Subcutaneous abdominal adipose tissue (tissue), 5 donors: ENCODE measurements at regions not wholly inside any gene's neighbourhood (a gene's known extent, or its start where the extent isn't known, plus 50 kb on each side); places are given as distances from the start of the nearest gene placed in this dataset.

ENCODE experiments used
- H3K27ac ChIP-seq: one replicate; pipeline ENCODE4 v1.7.0; 2013; ENCODE audit warnings: low read depth, mild to moderate bottlenecking, inconsistent platforms, low read length, moderate library complexity
- H3K27me3 ChIP-seq, 5 donors: one replicate each; pipeline ENCODE4 v1.7.0; 2013; ENCODE audit warnings: low read length in 5 of 5, inconsistent platforms in 1 of 5; ENCODE audit not compliant: control insufficient read depth in 5 of 5, insufficient read depth in 4 of 5
- H3K36me3 ChIP-seq, 5 donors: one replicate each; pipeline ENCODE4 v1.7.0; 2013; ENCODE audit warnings: low read length in 5 of 5; ENCODE audit not compliant: control insufficient read depth in 5 of 5, insufficient read depth in 5 of 5
- H3K4me1 ChIP-seq, 5 donors: one replicate each; pipeline ENCODE4 v1.7.0; 2013; ENCODE audit warnings: low read length in 5 of 5, mild to moderate bottlenecking in 3 of 5, moderate library complexity in 1 of 5; ENCODE audit not compliant: control insufficient read depth in 5 of 5, insufficient read depth in 5 of 5
- H3K4me3 ChIP-seq, 5 donors: one replicate each; pipeline ENCODE4 v1.7.0; 2013; ENCODE audit warnings: low read length in 5 of 5, low read depth in 1 of 5
- H3K9ac ChIP-seq, 5 donors: one replicate each; pipeline ENCODE4 v1.7.0; 2013; ENCODE audit warnings: low read length in 5 of 5, mild to moderate bottlenecking in 4 of 5, moderate library complexity in 3 of 5
- H3K9me3 ChIP-seq, 5 donors: one replicate each; pipeline ENCODE4 v1.7.0; 2013; ENCODE audit warnings: low read length in 5 of 5; ENCODE audit not compliant: control insufficient read depth in 5 of 5
- donor health status: healthy.
- donor health status: healthy.
- donor health status: healthy.
- donor health status: healthy.
- donor health status: healthy.

DNA sequence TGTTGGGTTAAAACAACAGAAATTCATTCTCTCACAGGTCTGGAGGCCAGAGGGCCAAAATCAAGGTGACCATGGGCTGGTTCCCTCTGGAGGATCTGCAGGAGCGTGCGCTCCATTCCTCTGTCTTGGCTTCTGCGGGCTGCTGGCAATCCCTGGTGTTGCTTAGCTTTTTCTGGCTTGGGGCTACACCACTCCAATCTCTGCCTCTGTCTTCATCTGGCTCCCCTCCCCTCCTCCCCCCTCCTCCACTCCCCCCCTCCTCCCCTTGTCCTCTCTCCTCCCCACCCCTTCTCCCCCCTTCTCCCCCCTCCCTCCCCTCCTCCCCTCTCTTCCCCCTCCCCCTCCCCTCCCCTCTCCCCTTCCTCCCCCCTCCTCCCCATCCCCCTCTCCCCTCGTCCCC, 321.3 kb upstream of the ARID1B start:
- H3K36me3 ChIP-seq: no peaks in the 10 kb centered on the region
- H3K4me3 ChIP-seq: no peak overlapping the region
- H3K9me3 ChIP-seq: peaks cover 0 to 2% (median 0%) of the 10 kb centered on the region in 5 donors
- H3K9ac ChIP-seq: no peak overlapping the region
- H3K4me1 ChIP-seq: no peaks in the 10 kb centered on the region
- no peaks in the 10 kb centered on the region for H3K27me3 ChIP-seq
- no peak overlapping the region for H3K27ac ChIP-seq

DNA sequence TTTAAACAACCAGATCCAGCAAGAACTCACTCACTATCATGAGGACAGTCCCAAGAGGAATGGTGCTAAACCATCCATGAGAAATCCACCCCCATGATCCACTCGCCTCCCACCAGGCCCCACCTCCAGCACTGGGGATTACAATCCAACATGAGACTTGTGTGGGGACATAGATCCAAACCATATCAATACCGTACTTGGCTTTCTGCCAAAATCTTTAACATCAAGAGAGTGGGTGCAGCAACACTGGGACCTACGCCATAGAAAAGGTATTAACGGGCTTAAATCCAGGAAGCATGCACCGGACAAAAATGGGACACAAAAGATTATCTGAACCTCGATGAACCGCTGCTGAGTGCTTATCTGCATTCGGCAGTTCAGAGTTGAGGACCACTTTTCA, 322.3 kb upstream of the ARID1B start:
- Histone ChIP-seq H3K36me3 (no peaks in the 10 kb centered on the region), H3K4me1 (no peaks in the 10 kb centered on the region), H3K9ac (no peak overlapping the region), H3K9me3 (peaks cover 0 to 2% (median 0%) of the 10 kb centered on the region in 5 donors), H3K27ac (no peak overlapping the region), H3K4me3 (no peak overlapping the region), H3K27me3 (no peaks in the 10 kb centered on the region)

DNA sequence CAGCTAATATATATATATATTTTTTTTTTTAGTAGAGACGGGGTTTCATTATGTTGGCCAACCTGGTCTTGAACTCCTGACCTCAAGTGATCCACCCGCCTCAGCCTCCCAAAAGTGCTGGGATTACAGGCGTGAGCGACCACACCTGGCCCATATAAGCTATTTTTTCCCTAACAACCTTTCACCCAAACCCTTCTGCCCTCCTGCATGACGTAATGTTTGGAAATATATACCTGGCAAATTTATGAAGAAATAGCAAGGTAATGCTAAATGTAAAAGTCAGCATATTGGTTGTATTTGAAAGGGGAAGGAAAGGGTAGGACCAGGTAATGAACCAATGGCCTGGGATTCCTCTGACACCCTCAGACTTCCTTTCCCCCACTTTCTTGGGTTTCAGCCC, 325.5 kb upstream of the ARID1B start:
- Histone ChIP-seq H3K27ac (no peak overlapping the region), H3K4me3 (no peak overlapping the region), H3K4me1 (peaks cover 0 to 6% (median 0%) of the 10 kb centered on the region in 5 donors), H3K27me3 (no peaks in the 10 kb centered on the region), H3K9ac (no peak overlapping the region), H3K36me3 (no peaks in the 10 kb centered on the region), H3K9me3 (peaks cover 0 to 2% (median 0%) of the 10 kb centered on the region in 5 donors)

DNA sequence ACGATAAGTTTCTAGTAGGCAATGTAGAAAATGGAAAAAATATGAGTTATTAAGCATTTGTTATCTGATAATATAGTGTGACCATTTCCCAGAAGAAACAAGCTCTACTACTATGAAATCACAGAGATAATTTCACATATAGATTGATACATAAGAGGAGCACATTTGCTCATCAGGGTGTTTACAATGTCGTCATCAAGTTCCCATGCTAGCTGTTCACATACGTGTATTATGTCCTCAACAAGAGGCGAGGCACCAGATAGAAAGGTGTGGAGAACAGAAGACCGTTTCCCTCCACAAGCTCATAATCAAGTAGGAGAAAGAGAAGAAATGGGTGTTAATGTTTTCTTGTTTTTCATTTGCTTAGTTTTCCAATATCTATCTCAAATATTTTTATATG, 326.1 kb upstream of the ARID1B start:
- H3K4me3 ChIP-seq: no peak overlapping the region
- H3K4me1 ChIP-seq: peaks cover 0 to 6% (median 0%) of the 10 kb centered on the region in 5 donors
- H3K27ac ChIP-seq: no peak overlapping the region
- no peaks in the 10 kb centered on the region for H3K27me3 ChIP-seq
- no peak overlapping the region for H3K9ac ChIP-seq
- peaks cover 0 to 2% (median 0%) of the 10 kb centered on the region in 5 donors for H3K9me3 ChIP-seq
- no peaks in the 10 kb centered on the region for H3K36me3 ChIP-seq

DNA sequence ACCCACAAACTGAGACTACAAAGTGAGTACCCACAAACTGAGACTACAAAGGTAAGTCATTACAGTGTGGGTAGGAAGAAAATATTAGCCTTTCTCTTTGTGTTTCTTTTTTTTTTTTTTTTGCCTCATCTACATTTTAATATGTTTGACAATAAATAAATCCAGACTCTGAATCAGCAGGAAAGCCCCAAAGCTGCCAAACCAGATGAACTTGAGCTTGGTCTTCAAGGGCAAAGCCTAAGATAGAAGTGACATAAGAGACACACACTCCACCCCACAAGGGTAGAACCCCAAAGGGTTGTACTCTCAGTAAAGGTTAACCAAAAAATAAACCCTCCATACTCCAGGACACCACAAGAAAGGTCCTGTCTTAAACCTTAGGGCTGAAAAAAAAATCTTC, 326.8 kb upstream of the ARID1B start:
- H3K27me3 ChIP-seq: no peaks in the 10 kb centered on the region
- no peak overlapping the region for H3K9ac ChIP-seq
- no peak overlapping the region for H3K4me3 ChIP-seq
- no peak overlapping the region for H3K27ac ChIP-seq
- H3K9me3 ChIP-seq: peaks cover 0 to 2% (median 0%) of the 10 kb centered on the region in 5 donors
- peaks cover 0 to 6% (median 0%) of the 10 kb centered on the region in 5 donors for H3K4me1 ChIP-seq
- H3K36me3 ChIP-seq: no peaks in the 10 kb centered on the region

DNA sequence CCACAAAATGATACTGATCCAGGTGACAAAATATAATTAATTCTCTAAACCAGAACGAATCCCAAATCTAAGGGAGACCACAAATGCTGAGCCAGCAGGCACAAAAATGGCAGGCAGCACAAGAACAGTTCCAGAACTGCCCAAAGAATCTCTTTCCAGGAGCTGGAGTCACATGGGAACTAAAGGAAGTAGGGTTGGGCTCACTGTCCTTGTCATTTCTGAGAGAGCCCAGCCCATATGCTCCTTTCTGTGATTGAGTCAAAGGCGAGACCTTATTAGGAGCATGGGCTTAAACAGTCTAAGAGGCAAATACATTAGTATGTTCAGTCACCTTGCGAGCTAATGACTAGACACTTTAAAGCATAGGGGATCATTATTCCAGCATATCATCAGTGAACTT, 327.6 kb upstream of the ARID1B start:
- Histone ChIP-seq H3K4me1 (peaks cover 0 to 6% (median 0%) of the 10 kb centered on the region in 5 donors), H3K27ac (no peak overlapping the region), H3K36me3 (no peaks in the 10 kb centered on the region), H3K27me3 (no peaks in the 10 kb centered on the region), H3K9me3 (peaks cover 0 to 2% (median 0%) of the 10 kb centered on the region in 5 donors), H3K9ac (no peak overlapping the region), H3K4me3 (no peak overlapping the region)

DNA sequence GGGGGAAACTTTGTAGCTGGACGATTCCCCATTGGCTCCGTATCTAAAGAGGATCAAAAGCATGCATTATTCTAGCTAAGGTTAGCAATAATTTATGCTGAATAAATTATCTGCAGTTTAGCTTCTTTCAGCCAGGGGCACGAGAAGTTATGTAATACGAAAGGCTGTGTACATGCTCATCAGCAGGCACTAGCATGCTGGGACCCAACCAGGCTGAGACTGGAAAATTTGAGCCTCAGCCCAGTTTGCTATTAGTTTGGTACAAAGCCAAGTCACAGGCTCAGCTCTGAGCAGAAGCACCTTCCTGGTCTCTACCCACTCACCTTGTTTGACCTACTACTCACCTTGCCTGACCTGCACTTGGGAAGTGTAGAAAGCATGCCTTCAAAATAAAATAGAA, 328.1 kb upstream of the ARID1B start:
- no peak overlapping the region for H3K9ac ChIP-seq
- peaks cover 0 to 2% (median 0%) of the 10 kb centered on the region in 5 donors for H3K9me3 ChIP-seq
- H3K4me3 ChIP-seq: no peak overlapping the region
- H3K27me3 ChIP-seq: no peaks in the 10 kb centered on the region
- H3K27ac ChIP-seq: no peak overlapping the region
- H3K36me3 ChIP-seq: no peaks in the 10 kb centered on the region
- peaks cover 0 to 6% (median 0%) of the 10 kb centered on the region in 5 donors for H3K4me1 ChIP-seq

DNA sequence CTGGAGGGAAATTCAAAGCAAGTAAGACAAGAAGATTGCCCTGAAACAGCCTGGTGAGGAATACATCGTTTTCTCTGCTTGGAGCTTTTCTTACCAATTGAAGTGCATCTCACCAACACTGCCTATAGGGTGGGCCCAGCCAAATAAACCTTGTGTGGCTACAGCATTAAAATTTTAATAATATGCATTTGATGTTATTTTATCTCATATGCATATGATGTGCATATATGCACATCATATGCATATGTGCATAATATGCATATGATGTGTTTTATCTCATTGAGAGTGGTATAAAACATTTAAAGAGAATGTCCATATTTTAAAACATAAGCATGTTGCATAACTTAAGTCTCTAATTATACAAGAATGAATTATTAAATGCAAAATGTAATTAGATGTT, 328.6 kb upstream of the ARID1B start:
- Histone ChIP-seq H3K9ac (no peak overlapping the region), H3K4me1 (peaks cover 0 to 6% (median 0%) of the 10 kb centered on the region in 5 donors), H3K27ac (no peak overlapping the region)

DNA sequence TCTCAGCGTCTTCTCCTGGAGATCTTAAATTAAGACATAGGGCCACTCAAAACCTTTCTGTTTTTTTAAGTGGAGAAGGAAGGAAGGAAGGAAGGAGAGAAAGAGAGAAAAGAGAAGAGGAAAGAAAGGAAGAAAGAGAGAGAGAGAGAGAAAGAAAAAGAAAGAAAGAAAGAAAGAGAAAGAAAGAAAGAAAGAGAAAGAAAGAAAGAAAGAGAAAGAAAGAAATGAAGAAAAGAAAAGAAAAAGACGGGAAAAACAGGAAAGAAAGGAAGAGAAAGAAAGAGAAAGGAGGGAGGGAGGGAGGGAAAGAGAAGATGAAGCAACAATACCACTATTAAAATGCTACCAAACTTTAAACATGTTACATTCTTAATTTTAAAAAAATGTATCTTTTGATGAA, 336.5 kb upstream of the ARID1B start:
- Histone ChIP-seq H3K27ac (no peak overlapping the region), H3K4me1 (no peaks in the 10 kb centered on the region)

More for the DNA sequence above, 328.6 kb upstream of the ARID1B start:
- Histone ChIP-seq H3K27me3 (no peaks in the 10 kb centered on the region), H3K36me3 (no peaks in the 10 kb centered on the region), H3K9me3 (peaks cover 0 to 2% (median 0%) of the 10 kb centered on the region in 5 donors), H3K4me3 (no peak overlapping the region)

DNA sequence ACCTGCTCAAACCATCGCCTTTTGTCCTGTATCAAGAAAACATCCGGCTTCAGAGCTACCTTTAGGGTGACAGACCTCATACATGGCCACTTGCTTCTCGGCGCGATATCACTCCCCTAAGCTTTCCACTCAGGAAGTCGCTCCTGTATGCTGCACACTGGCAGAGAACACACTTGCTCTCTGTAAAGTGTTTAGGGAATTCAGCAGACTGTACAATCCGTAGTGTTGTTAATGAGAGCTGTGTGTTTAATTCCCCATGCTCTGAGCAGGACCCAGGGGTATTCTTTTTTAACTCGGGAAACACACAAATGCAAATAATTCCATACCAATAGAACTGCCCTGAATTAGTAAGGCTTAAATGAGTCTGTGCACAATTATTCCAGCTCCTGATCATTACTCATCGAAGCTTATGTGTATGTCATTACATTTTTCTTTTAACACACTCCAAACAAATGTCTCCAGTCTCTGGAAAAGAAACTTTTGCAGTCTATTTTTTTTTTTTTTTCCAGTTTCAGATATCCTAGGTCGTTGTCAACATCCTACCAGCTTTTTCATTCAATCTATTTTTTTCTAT, 338.7 kb upstream of the ARID1B start:
- no peaks in the 10 kb centered on the region for H3K4me1 ChIP-seq
- H3K27me3 ChIP-seq: peaks cover 0 to 3% (median 0%) of the 10 kb centered on the region in 5 donors
- H3K9me3 ChIP-seq: peaks cover 0 to 6% (median 4%) of the 10 kb centered on the region in 5 donors
- no peak overlapping the region for H3K27ac ChIP-seq
- H3K9ac ChIP-seq: no peak overlapping the region
- H3K36me3 ChIP-seq: no peaks in the 10 kb centered on the region
- no peak overlapping the region for H3K4me3 ChIP-seq

More for the DNA sequence above, 336.5 kb upstream of the ARID1B start:
- Histone ChIP-seq H3K4me3 (no peak overlapping the region), H3K27me3 (peaks cover 0 to 3% (median 0%) of the 10 kb centered on the region in 5 donors), H3K9ac (no peak overlapping the region), H3K36me3 (no peaks in the 10 kb centered on the region), H3K9me3 (peaks cover 0 to 4% (median 2%) of the 10 kb centered on the region in 5 donors)
